Iris pigment epithelial cell (primary cell): ENCODE measurements at regions not wholly inside any gene's neighbourhood (a gene's known extent, or its start where the extent isn't known, plus 50 kb on each side); places are given as distances from the start of the nearest gene placed in this dataset.
A peak's percentile ranks its signal among the peaks of the same experiment; 100 is the strongest.
"Not testable (repeated sequence)": the region's sequence is repeated elsewhere in the genome, so short reads cannot be mapped to it uniquely, and the experiment has no call there.

Experiments
- DNase-seq: peaks from one replicate; pipeline ENCODE4 v3.0.0-alpha.2; 2011; ENCODE audit warnings: low read depth

- DNase-seq, result peak; percentile 84
These were observed 56.2 kb upstream of the DDAH1 start for GRCh38 chr1:85520826-85521820.

GRCh38 chr1:85522458-85522857 is 57.5 kb upstream of the DDAH1 start:
- DNase-seq, result not testable (repeated sequence)

GRCh38 chr1:85523061-85523460 is 57.5 kb upstream of the CCN1 start:
- not testable (repeated sequence) for DNase-seq

GRCh38 chr1:85524281-85524886 is 56.2 kb upstream of the CCN1 start:
- peak; percentile 57 for DNase-seq

- peak; percentile 74 for DNase-seq
These were observed 55.0 kb upstream of the CCN1 start for GRCh38 chr1:85525591-85525991.

GRCh38 chr1:85526216-85526615 is 54.3 kb upstream of the CCN1 start:
- DNase-seq, result not testable (repeated sequence)

GRCh38 chr1:85527145-85527544 is 53.4 kb upstream of the CCN1 start:
- DNase-seq, result peak; percentile 95
